GM23338 (cell line): ENCODE measurements at regions not wholly inside any gene's neighbourhood (a gene's known extent, or its start where the extent isn't known, plus 50 kb on each side); places are given as distances from the start of the nearest gene placed in this dataset.

Experiments used
- ATAC-seq: fragments of 200-7000 bp; cut with Tn5 transposase; 3 replicates; pipeline ENCODE4 v1.9.1; 2020
- DNase-seq: peaks from one replicate; pipeline ENCODE4 v3.0.0-alpha.2; 2015; ENCODE audit warnings: low spot score
- H2AFZ ChIP-seq: fragments of 200-600 bp; sonication (generic); 2 replicates; pipeline ENCODE4 v1.8.0; 2016; ENCODE audit warnings: antibody characterized with exemption, mild to moderate bottlenecking, moderate library complexity
- H3F3A ChIP-seq: fragments of 200-600 bp; sonication (generic); replicated peaks from 2 replicates; pipeline ENCODE4 v1.8.0; 2017; ENCODE audit warnings: antibody characterized with exemption, mixed run types, low read depth
- H3K27ac ChIP-seq: fragments of 200-600 bp; sonication (generic); 2 replicates; pipeline ENCODE4 v1.6.1; 2016; ENCODE audit warnings: low read depth
- H3K27me3 ChIP-seq: fragments of 200-600 bp; sonication (generic); 2 replicates; pipeline ENCODE4 v1.8.0; 2016; ENCODE audit warnings: mild to moderate bottlenecking, mixed run types, moderate library complexity; ENCODE audit not compliant: insufficient read depth
- H3K36me3 ChIP-seq: fragments of 200-600 bp; sonication (generic); 2 replicates; pipeline ENCODE4 v1.8.0; 2016; ENCODE audit warnings: mild to moderate bottlenecking; ENCODE audit not compliant: insufficient read depth
- H3K4me1 ChIP-seq: fragments of 200-600 bp; sonication (generic); 2 replicates; pipeline ENCODE4 v1.8.0; 2016; ENCODE audit warnings: mild to moderate bottlenecking, moderate library complexity; ENCODE audit not compliant: insufficient read depth
- H3K4me2 ChIP-seq: fragments of 200-600 bp; sonication (generic); 2 replicates; pipeline ENCODE4 v1.7.1; 2017; ENCODE audit warnings: mixed run types
- H3K4me3 ChIP-seq: fragments of 200-600 bp; sonication (generic); 2 replicates; pipeline ENCODE4 v1.6.1; 2016; ENCODE audit warnings: mixed run types
- H3K79me2 ChIP-seq: fragments of 200-600 bp; sonication (generic); replicated peaks from 2 replicates; pipeline ENCODE4 v1.8.0; 2017; ENCODE audit warnings: mild to moderate bottlenecking; ENCODE audit not compliant: insufficient read depth
- H3K9me2 ChIP-seq: fragments of 200-600 bp; sonication (generic); 2 replicates; pipeline ENCODE4 v1.8.0; 2017; ENCODE audit not compliant: insufficient read depth
- H4K20me1 ChIP-seq: fragments of 200-600 bp; sonication (generic); replicated peaks from 2 replicates; pipeline ENCODE4 v1.8.0; 2017; ENCODE audit warnings: mild to moderate bottlenecking; ENCODE audit not compliant: insufficient read depth
- H3K27ac Mint-ChIP-seq: 2 replicates; pipeline ENCODE4 v1.8.0; 2020; ENCODE audit warnings: inconsistent platforms, mild to moderate bottlenecking, moderate library complexity, mixed read lengths
- H3K27me3 Mint-ChIP-seq: 3 replicates; pipeline ENCODE4 v1.8.0; 2022; ENCODE audit warnings: low read depth, mild to moderate bottlenecking, moderate library complexity, mixed read lengths, inconsistent platforms; ENCODE audit not compliant: insufficient read depth, poor library complexity
- H3K36me3 Mint-ChIP-seq: 3 replicates; pipeline ENCODE4 v1.8.0; 2021; ENCODE audit warnings: low read depth, mild to moderate bottlenecking, inconsistent platforms, moderate library complexity, mixed read lengths
- H3K4me1 Mint-ChIP-seq: 3 replicates; pipeline ENCODE4 v1.8.0; 2020; ENCODE audit warnings: mild to moderate bottlenecking, inconsistent platforms, mixed read lengths
- H3K4me3 Mint-ChIP-seq: 3 replicates; pipeline ENCODE4 v1.8.0; 2021; ENCODE audit warnings: moderate library complexity, mild to moderate bottlenecking, inconsistent platforms, mixed read lengths
- H3K9me3 Mint-ChIP-seq: 3 replicates; pipeline ENCODE4 v1.8.0; 2020; ENCODE audit warnings: moderate library complexity, mild to moderate bottlenecking, inconsistent platforms, mixed read lengths
- CREB1 ChIP-seq: fragments of 250-450 bp; sonication (Bioruptor Pico); IDR thresholded peaks from 2 replicates; pipeline ENCODE4 v1.5.0; 2020; ENCODE audit warnings: low read depth, mild to moderate bottlenecking, moderate library complexity
- ETS1 ChIP-seq: IDR thresholded peaks from 2 replicates; pipeline ENCODE4 v1.6.1; 2016; ENCODE audit warnings: antibody characterized with exemption
- EZH2 ChIP-seq: fragments of 200-600 bp; sonication (generic); IDR thresholded peaks from one replicate; pipeline ENCODE4 v1.8.0; 2017; ENCODE audit warnings: antibody characterized with exemption, mild to moderate bottlenecking, low read depth; ENCODE audit not compliant: unreplicated experiment
- EZH2phosphoT487 ChIP-seq: fragments of 200-600 bp; sonication (generic); IDR thresholded peaks from one replicate; pipeline ENCODE4 v1.8.1; 2018; ENCODE audit warnings: antibody characterized with exemption; ENCODE audit not compliant: unreplicated experiment
- JUNB ChIP-seq: IDR thresholded peaks from one replicate; pipeline ENCODE4 v1.6.1; 2016; ENCODE audit warnings: antibody characterized with exemption; ENCODE audit not compliant: unreplicated experiment
- POLR2AphosphoS5 ChIP-seq: IDR thresholded peaks from 2 replicates; pipeline ENCODE4 v1.6.1; 2016; ENCODE audit warnings: antibody characterized with exemption, low read depth
- REST ChIP-seq: IDR thresholded peaks from one replicate; pipeline ENCODE4 v1.6.1; 2018; ENCODE audit warnings: antibody characterized with exemption; ENCODE audit not compliant: unreplicated experiment
- STAT1 ChIP-seq: IDR thresholded peaks from one replicate; pipeline ENCODE4 v1.6.1; 2016; ENCODE audit warnings: antibody characterized with exemption; ENCODE audit not compliant: unreplicated experiment
- ZNF462 ChIP-seq: fragments of 250-450 bp; sonication (Bioruptor Pico); IDR thresholded peaks from 2 replicates; pipeline ENCODE4 v1.5.0; 2020; ENCODE audit warnings: mild to moderate bottlenecking, moderate library complexity

GRCh38 chr2:149924028-149924427 is 336.5 kb upstream of the MMADHC start:
- no peak overlapping the region for H3K27ac ChIP-seq

More at GRCh38 chr2:149924028-149924427, 336.5 kb upstream of the MMADHC start:
- Mint-ChIP-seq H3K27me3 (peaks cover 2% of the 10 kb centered on the region), H3K27ac (peak overlapping the region; percentile 43), H3K9me3 (peaks cover 6% of the 10 kb centered on the region; the same call in 2 of the 3 replicates), H3K36me3 (peaks cover 4% of the 10 kb centered on the region; the same call in 2 of the 3 replicates), H3K4me3 (no peak overlapping the region), H3K4me1 (peaks cover 8% of the 10 kb centered on the region; the same call in 2 of the 3 replicates)
- TF ChIP-seq EZH2phosphoT487 (no peak), REST (no peak), ZNF462 (no peak), JUNB (no peak), CREB1 (CRISPR knock-in tag) (no peak), EZH2 (no peak), ETS1 (no peak), POLR2AphosphoS5 (no peak), STAT1 (no peak)
- no peaks in the 10 kb centered on the region for H4K20me1 ChIP-seq
- H3K79me2 ChIP-seq: no peaks in the 10 kb centered on the region
- H2AFZ ChIP-seq: peak overlapping the region; percentile 60
- no peaks in the 10 kb centered on the region; the same call in 1 of the 2 replicates for H3K36me3 ChIP-seq
- H3F3A ChIP-seq: no peaks in the 10 kb centered on the region
- peaks cover 7% of the 10 kb centered on the region for H3K4me1 ChIP-seq
- no peaks in the 10 kb centered on the region for H3K27me3 ChIP-seq
- no peak for ATAC-seq
- no peaks in the 10 kb centered on the region for H3K9me2 ChIP-seq
- H3K4me2 ChIP-seq: no peak overlapping the region
- no peak overlapping the region for H3K4me3 ChIP-seq
- no peak for DNase-seq
